Parathyroid adenoma (tissue), 2 donors: ENCODE measurements at regions not wholly inside any gene's neighbourhood (a gene's known extent, or its start where the extent isn't known, plus 50 kb on each side); places are given as distances from the start of the nearest gene placed in this dataset.

Source experiments
- H2AFZ ChIP-seq: fragments of 300-600 bp; sonication (generic); one replicate; pipeline ENCODE4 v1.7.0; 2017; ENCODE audit warnings: antibody characterized with exemption, mild to moderate bottlenecking
- H3K27ac ChIP-seq: fragments of 300-600 bp; sonication (generic); one replicate; pipeline ENCODE4 v1.7.0; 2017
- H3K27me3 ChIP-seq: fragments of 300-600 bp; sonication (generic); one replicate; pipeline ENCODE4 v1.7.0; 2017; ENCODE audit warnings: low read length; ENCODE audit not compliant: control insufficient read depth, insufficient read depth
- H3K36me3 ChIP-seq: fragments of 300-600 bp; sonication (generic); one replicate; pipeline ENCODE4 v1.7.0; 2017; ENCODE audit warnings: low read length; ENCODE audit not compliant: control insufficient read depth, insufficient read depth
- H3K4me1 ChIP-seq: fragments of 300-600 bp; sonication (generic); one replicate; pipeline ENCODE4 v1.7.0; 2017; ENCODE audit warnings: control low read depth
- H3K4me2 ChIP-seq: fragments of 300-600 bp; sonication (generic); one replicate; pipeline ENCODE4 v1.7.0; 2017; ENCODE audit warnings: low read length
- H3K4me3 ChIP-seq: fragments of 300-600 bp; sonication (generic); one replicate; pipeline ENCODE4 v1.7.0; 2017; ENCODE audit warnings: low read depth, low read length
- H3K79me2 ChIP-seq: fragments of 300-600 bp; sonication (generic); one replicate; pipeline ENCODE4 v1.7.0; 2017; ENCODE audit warnings: control low read depth
- H3K9ac ChIP-seq: fragments of 300-600 bp; sonication (generic); one replicate; pipeline ENCODE4 v1.7.0; 2017; ENCODE audit warnings: mild to moderate bottlenecking
- H3K9me3 ChIP-seq: fragments of 300-600 bp; sonication (generic); one replicate; pipeline ENCODE4 v1.7.0; 2017; ENCODE audit warnings: low read length; ENCODE audit not compliant: control insufficient read depth
- CTCF ChIP-seq: fragments of 300-600 bp; sonication (generic); IDR thresholded peaks from one replicate; pipeline ENCODE4 v1.7.0; 2017; ENCODE audit warnings: antibody characterized with exemption, mild to moderate bottlenecking
- donor health status: primary hyperparathyroidism.

GRCh38 chr21:43334214-43334958 is 92.5 kb downstream of the SIK1 start:
- no peak overlapping the region for H3K4me2 ChIP-seq
- no peaks in the 10 kb centered on the region for H3K27me3 ChIP-seq
- H3K27ac ChIP-seq = no peak overlapping the region
- no peak overlapping the region for H3K4me3 ChIP-seq
- no peaks in the 10 kb centered on the region for H3K9me3 ChIP-seq
- H3K79me2 ChIP-seq = no peaks in the 10 kb centered on the region
- no peaks in the 10 kb centered on the region for H3K36me3 ChIP-seq
- H2AFZ ChIP-seq = no peak overlapping the region
- peaks cover 2% of the 10 kb centered on the region for H3K4me1 ChIP-seq
- no peak overlapping the region for H3K9ac ChIP-seq
- TF ChIP-seq CTCF = no peak

- H3K9me3 ChIP-seq = no peaks in the 10 kb centered on the region
- H2AFZ ChIP-seq = no peak overlapping the region
- H3K36me3 ChIP-seq = no peaks in the 10 kb centered on the region
- peaks cover 2% of the 10 kb centered on the region for H3K4me1 ChIP-seq
- H3K79me2 ChIP-seq = no peaks in the 10 kb centered on the region
- H3K4me3 ChIP-seq = no peak overlapping the region
- no peak overlapping the region for H3K9ac ChIP-seq
- H3K27ac ChIP-seq = no peak overlapping the region
- no peak for TF ChIP-seq CTCF
- H3K27me3 ChIP-seq = no peaks in the 10 kb centered on the region
- no peak overlapping the region for H3K4me2 ChIP-seq
These were observed 93.5 kb downstream of the SIK1 start for GRCh38 chr21:43333298-43334062.

GRCh38 chr21:43332861-43333297 is 94.1 kb downstream of the SIK1 start:
- Histone ChIP-seq H3K9ac (no peak overlapping the region), H3K79me2 (no peaks in the 10 kb centered on the region), H2AFZ (no peak overlapping the region), H3K4me2 (no peak overlapping the region), H3K27me3 (no peaks in the 10 kb centered on the region), H3K27ac (no peak overlapping the region), H3K9me3 (no peaks in the 10 kb centered on the region), H3K36me3 (no peaks in the 10 kb centered on the region), H3K4me3 (no peak overlapping the region), H3K4me1 (peaks cover 2% of the 10 kb centered on the region)
- TF ChIP-seq CTCF = no peak

- TF ChIP-seq CTCF = no peak
- Histone ChIP-seq H3K4me2 (no peak overlapping the region), H3K9ac (no peak overlapping the region), H3K9me3 (no peaks in the 10 kb centered on the region), H3K27ac (no peak overlapping the region), H3K79me2 (no peaks in the 10 kb centered on the region), H3K4me1 (peaks cover 2% of the 10 kb centered on the region), H3K4me3 (no peak overlapping the region), H3K36me3 (no peaks in the 10 kb centered on the region), H2AFZ (no peak overlapping the region), H3K27me3 (no peaks in the 10 kb centered on the region)
These were observed 94.7 kb downstream of the SIK1 start for GRCh38 chr21:43331962-43332828.
